ENCODE measurements at regions not wholly inside any gene's neighbourhood (a gene's known extent, or its start where the extent isn't known, plus 50 kb on each side); places are given as distances from the start of the nearest gene placed in this dataset.

DNA sequence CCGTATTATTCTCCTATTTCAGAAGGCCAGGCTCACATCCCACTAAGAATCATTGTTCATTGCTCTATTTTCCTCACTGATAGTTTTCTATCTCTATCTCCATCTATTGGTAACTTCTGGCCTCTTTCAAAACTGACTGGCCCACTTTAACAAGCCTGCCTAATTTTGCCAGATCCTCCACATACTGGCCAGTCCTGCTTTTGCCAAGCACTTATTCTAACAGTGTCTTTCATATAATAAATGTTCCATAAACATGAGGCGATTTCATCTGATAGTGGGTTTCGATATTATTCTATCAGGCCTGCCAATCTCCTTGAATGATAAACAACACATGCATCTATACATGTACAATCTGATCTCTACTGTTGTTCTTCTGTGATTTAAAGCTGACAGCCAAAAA lies 125.9 kb upstream of the KCNH7 start:
- DNase-seq: no peak
- no peaks in the 10 kb centered on the region for H3K36me3 Mint-ChIP-seq
- CTCF ChIA-PET: no interaction called here

DNA sequence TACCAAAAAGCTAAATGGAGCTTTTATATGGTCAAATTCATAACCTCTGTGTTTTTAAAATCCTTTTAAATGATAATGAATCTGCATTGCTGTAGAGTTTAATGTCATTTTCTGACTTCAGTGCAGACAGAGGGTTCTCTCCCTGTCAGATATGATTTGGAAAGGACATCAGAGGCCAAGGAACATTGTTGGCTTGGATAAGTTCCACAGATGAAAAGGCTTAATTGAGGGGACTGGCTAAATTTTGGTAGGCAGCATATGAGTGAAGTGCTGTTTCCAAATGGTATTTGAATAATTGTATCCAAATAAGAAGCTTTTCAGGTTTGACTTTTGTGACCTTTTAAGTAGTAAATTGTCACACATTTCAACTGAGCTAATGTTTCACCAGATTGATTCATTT lies 124.6 kb upstream of the KCNH7 start:
- Mint-ChIP-seq H3K4me1 (no peaks in the 10 kb centered on the region), H3K4me3 (no peak overlapping the region), H3K9me3 (peaks cover 13% of the 10 kb centered on the region), H3K27ac (no peak overlapping the region), H3K27me3 (no peaks in the 10 kb centered on the region), H3K36me3 (no peaks in the 10 kb centered on the region)
- no peak for DNase-seq
- CTCF ChIA-PET: no interaction called here

More for the DNA sequence above, 125.9 kb upstream of the KCNH7 start:
- H3K27me3 Mint-ChIP-seq: no peaks in the 10 kb centered on the region
- no peak overlapping the region for H3K4me3 Mint-ChIP-seq
- H3K27ac Mint-ChIP-seq: no peak overlapping the region
- H3K4me1 Mint-ChIP-seq: no peaks in the 10 kb centered on the region
- H3K9me3 Mint-ChIP-seq: peaks cover 7% of the 10 kb centered on the region

DNA sequence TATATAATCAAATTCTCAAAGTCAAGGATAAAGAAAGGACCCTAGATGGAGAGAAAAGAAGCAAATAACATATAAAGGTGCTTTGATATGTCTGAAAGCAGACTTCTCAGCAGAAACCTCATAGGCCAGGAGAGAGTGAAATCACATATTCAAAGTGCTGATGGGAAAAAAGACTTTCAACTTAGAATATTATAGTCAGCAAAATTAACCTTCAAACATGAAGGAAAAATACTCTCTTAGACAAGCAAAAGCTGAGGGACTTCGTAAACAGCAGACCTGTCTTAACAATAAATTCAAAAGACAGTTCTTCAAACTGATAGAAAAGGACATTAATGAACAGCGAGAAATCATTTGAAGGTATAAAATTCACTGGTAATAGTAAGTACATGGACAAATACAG lies 107.2 kb upstream of the KCNH7 start:
- H3K4me3 Mint-ChIP-seq: no peak overlapping the region
- H3K4me1 Mint-ChIP-seq: no peaks in the 10 kb centered on the region
- DNase-seq: no peak
- CTCF ChIA-PET: no interaction called here
- H3K27ac Mint-ChIP-seq: no peak overlapping the region
- H3K27me3 Mint-ChIP-seq: no peaks in the 10 kb centered on the region
- no peaks in the 10 kb centered on the region for H3K36me3 Mint-ChIP-seq
- peaks cover 2% of the 10 kb centered on the region for H3K9me3 Mint-ChIP-seq

DNA sequence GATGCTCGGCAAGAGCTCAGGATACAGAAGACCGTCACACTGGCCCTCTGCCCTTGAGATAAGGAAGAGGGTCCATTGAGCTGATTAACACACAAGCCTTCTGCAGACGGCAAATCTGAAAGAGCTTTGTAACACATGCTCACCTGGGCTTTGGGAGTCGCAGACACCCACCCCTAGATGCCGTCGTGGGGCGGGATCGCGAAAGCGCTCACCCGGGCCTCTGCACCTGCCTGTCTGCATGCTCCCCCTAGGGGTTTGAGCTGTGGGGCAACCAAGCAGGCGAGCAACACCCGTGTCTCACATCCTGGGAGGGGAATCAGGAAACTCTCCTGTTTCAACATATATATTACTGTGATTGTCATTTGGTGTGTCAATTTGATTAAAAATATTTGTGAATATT lies 99.8 kb upstream of the KCNH7 start:
- Mint-ChIP-seq H3K9me3 (peaks cover 6% of the 10 kb centered on the region), H3K27me3 (no peaks in the 10 kb centered on the region)
- CTCF ChIA-PET: no interaction called here

DNA sequence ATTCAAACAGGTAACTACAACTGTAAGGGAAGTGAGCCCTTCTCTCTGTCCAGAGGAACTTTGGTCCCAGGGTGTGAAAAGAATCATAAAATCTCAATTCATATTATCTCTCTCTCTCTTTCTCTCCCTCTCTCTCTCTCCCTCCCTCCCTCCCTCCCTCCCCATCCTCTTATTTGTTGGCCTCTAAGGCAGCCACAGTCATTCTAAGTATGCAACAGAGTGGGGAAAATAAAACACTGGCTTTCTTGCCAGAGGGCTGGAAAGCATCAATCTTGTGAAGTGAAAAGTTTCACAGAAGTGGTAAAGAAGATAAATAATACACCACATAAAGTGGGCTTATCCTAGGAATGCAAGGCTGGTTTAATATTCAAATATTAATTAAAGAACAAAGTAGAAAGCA lies 95.6 kb upstream of the KCNH7 start:
- DNase-seq: no peak
- CTCF ChIA-PET: no interaction called here
- Mint-ChIP-seq H3K4me1 (no peaks in the 10 kb centered on the region), H3K36me3 (no peaks in the 10 kb centered on the region), H3K27me3 (no peaks in the 10 kb centered on the region), H3K4me3 (no peak overlapping the region), H3K9me3 (peaks cover 6% of the 10 kb centered on the region), H3K27ac (no peak overlapping the region)

More for the DNA sequence above, 99.8 kb upstream of the KCNH7 start:
- no peak overlapping the region for H3K4me3 Mint-ChIP-seq
- no peaks in the 10 kb centered on the region for H3K4me1 Mint-ChIP-seq
- no peak for DNase-seq
- no peaks in the 10 kb centered on the region for H3K36me3 Mint-ChIP-seq
- H3K27ac Mint-ChIP-seq: no peak overlapping the region

DNA sequence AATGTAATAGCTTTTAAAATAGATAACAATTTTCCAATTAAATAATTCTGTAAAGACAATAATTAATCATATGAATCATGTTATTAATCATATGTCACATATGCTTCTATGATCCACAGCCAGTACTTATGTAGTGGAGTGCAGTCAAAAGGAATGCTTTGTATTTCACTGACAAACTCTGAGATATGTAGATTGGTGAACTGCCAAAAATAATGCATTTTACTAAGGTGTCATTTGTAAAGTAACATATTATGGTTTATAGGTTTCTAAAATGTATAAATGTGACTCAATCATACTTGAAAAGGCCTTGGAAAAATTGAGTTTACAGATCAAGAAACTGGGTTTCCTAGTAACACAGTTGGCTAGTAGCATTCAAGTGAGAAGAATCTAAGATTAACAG lies 93.8 kb upstream of the KCNH7 start:
- CTCF ChIA-PET: no interaction called here
- no peaks in the 10 kb centered on the region for H3K27me3 Mint-ChIP-seq
- DNase-seq: no peak
- H3K4me3 Mint-ChIP-seq: no peak overlapping the region
- no peaks in the 10 kb centered on the region for H3K36me3 Mint-ChIP-seq
- peaks cover 3% of the 10 kb centered on the region for H3K9me3 Mint-ChIP-seq
- H3K4me1 Mint-ChIP-seq: no peaks in the 10 kb centered on the region
- no peak overlapping the region for H3K27ac Mint-ChIP-seq

DNA sequence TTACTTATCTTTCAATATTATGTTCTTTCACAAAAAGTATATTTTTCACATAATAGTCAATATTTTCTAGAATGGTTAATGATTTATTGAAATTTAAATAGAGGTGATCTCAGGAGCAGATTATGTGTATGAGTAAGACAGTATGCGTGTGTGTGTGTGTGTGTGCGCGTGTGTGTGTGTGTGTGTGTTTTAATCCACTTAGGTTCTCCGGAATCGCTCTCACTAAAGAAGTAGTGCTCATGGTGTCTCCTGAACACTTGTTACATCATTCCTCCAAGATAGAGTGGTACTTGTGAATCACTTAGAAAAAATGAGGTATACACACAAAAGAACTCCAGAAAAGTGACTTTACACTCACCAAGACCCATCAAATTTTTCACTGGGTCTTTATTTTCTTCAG lies 91.0 kb upstream of the KCNH7 start:
- Mint-ChIP-seq H3K9me3 (peaks cover 2% of the 10 kb centered on the region), H3K36me3 (no peaks in the 10 kb centered on the region), H3K27me3 (no peaks in the 10 kb centered on the region), H3K4me1 (no peaks in the 10 kb centered on the region), H3K27ac (no peak overlapping the region), H3K4me3 (no peak overlapping the region)
- CTCF ChIA-PET: no interaction called here
- no peak for DNase-seq

DNA sequence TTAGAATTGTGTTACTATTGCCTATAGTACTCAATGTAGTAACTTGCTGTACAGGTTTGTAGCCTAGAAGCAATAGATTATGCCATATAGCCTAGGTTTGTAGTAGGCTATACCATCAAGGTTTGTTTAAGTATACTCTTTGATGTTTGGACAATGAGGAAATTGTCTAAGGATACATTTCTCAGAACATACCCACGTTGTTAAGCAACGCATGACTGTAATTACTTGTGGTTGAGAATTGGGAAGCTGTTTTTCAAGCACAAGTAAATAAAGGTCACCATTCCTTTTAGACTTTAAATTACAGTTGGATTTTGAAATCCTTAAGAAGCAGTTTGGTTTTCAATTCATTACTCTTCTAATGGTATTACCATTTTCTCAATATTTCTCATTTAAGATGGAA lies 89.8 kb upstream of the KCNH7 start:
- Mint-ChIP-seq H3K9me3 (peaks cover 1% of the 10 kb centered on the region), H3K4me1 (no peaks in the 10 kb centered on the region), H3K27me3 (no peaks in the 10 kb centered on the region), H3K36me3 (no peaks in the 10 kb centered on the region), H3K4me3 (no peak overlapping the region), H3K27ac (no peak overlapping the region)
- DNase-seq: no peak
- CTCF ChIA-PET: interaction anchor here (0.7 kb wide), 1 partner anchor 38 kb away, joined by 3 read pairs; no protein-coding TSS in a partner anchor

DNA sequence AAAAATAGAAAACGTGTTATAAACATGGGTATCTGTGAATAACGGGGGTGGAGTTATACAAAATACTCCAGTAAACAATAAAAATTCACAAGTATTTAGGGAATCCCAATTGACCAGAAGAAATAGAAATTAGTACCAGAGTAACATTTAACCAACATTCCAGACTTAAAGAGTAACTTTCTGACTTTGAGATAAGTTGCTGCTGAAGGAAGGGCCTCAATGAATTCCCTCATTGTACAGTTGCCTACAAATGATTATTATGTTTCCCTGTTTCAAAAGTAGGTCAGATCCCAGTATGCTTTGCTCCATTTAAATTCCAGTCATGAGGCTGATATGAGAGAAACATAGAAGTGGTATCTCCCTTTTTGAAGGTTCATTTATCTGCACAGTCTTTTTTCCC lies 88.3 kb upstream of the KCNH7 start:
- no peaks in the 10 kb centered on the region for H3K27me3 Mint-ChIP-seq
- H3K4me3 Mint-ChIP-seq: no peak overlapping the region
- no peak overlapping the region for H3K27ac Mint-ChIP-seq
- peaks cover 1% of the 10 kb centered on the region for H3K9me3 Mint-ChIP-seq
- CTCF ChIA-PET: no interaction called here
- no peak for DNase-seq
- H3K4me1 Mint-ChIP-seq: no peaks in the 10 kb centered on the region
- H3K36me3 Mint-ChIP-seq: no peaks in the 10 kb centered on the region

DNA sequence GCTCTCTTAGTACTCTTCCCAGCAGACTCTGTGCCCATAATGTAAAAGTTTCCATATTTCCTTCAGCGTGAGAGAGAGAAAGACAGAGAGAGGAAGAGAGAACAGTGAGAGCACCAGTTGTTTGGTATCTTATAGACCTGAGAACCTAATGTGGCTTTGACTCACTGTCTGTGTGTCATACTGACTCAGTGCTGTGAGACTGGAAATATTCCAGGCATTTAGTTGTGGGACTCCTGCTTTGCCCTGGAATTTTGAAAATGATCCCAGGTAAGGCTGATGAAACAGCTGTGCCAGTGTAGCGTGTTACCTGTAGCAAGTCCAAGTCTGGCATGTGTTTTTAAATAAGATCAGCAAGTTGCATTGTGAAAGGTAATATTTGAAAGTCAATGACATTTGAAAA lies 87.9 kb upstream of the KCNH7 start:
- Mint-ChIP-seq H3K27me3 (no peaks in the 10 kb centered on the region), H3K36me3 (no peaks in the 10 kb centered on the region), H3K9me3 (peaks cover 1% of the 10 kb centered on the region), H3K27ac (no peak overlapping the region), H3K4me3 (no peak overlapping the region), H3K4me1 (no peaks in the 10 kb centered on the region)
- no peak for DNase-seq
- CTCF ChIA-PET: no interaction called here

DNA sequence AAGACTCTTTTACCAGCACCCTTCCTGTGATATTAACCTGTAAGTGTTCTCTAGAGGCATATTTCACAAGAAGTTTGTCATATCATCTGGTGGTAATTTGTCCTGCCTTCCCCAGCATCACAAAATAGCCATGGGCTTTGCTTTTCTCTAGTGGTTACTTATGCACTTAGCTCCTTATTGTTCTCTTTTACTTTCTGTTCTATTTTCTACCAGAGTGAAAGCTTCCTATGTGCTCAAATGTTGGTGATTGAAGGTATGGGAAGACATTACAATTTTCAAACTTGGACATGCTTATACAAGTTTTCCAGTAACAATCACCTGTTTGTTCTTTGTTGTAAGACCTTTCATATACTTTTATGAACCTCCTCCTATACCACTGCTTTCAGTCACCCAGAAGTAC lies 87.0 kb upstream of the KCNH7 start:
- no peaks in the 10 kb centered on the region for H3K36me3 Mint-ChIP-seq
- H3K4me1 Mint-ChIP-seq: no peaks in the 10 kb centered on the region
- peaks cover 1% of the 10 kb centered on the region for H3K9me3 Mint-ChIP-seq
- no peak overlapping the region for H3K4me3 Mint-ChIP-seq
- no peaks in the 10 kb centered on the region for H3K27me3 Mint-ChIP-seq
- CTCF ChIA-PET: no interaction called here
- H3K27ac Mint-ChIP-seq: no peak overlapping the region
- DNase-seq: no peak

DNA sequence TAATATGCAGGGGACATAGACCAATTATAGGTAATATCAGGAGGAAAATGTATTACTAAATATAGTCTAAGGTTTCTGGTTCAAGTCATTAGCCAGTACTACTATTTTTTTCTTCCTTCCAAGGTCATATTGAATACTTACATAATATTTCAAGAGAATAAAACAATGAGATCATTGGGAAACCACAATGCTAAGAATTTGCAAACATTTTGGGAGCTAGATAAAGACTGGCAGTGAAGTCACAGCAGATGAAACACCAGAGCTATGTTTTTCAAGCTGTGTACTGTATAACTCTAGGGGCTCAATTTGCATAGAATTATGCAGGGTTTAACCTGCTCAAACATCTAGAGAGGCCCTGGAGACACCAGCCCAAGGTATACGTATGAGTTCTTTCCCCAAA lies 80.5 kb upstream of the KCNH7 start:
- peaks cover 3% of the 10 kb centered on the region for H3K9me3 Mint-ChIP-seq
- no peak overlapping the region for H3K4me3 Mint-ChIP-seq
- CTCF ChIA-PET: no interaction called here
- H3K4me1 Mint-ChIP-seq: no peaks in the 10 kb centered on the region
- no peak for DNase-seq
- no peak overlapping the region for H3K27ac Mint-ChIP-seq
- no peaks in the 10 kb centered on the region for H3K27me3 Mint-ChIP-seq
- H3K36me3 Mint-ChIP-seq: no peaks in the 10 kb centered on the region

DNA sequence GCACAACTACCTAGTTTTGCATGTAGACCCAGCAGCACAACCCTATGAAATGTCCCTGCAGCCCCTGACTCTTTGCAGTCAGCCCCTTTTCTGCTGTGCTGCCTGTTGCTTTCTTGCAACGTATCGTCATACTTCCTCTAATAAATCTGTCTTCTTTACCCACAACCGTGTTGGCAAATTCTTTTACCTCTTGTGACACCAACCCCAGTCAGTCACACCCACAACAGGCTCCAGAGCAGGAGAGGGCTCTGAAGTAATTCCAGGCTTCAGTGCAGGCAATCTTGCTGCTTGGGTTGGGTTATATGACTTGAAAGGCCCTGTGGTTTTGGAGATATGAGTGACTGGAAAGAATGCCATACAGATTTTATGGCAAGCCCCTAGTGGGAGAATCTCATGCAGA lies 79.1 kb upstream of the KCNH7 start:
- Mint-ChIP-seq H3K4me1 (no peaks in the 10 kb centered on the region), H3K27me3 (no peaks in the 10 kb centered on the region), H3K27ac (no peak overlapping the region), H3K4me3 (no peak overlapping the region), H3K9me3 (peaks cover 3% of the 10 kb centered on the region), H3K36me3 (no peaks in the 10 kb centered on the region)
- CTCF ChIA-PET: no interaction called here
- no peak for DNase-seq

DNA sequence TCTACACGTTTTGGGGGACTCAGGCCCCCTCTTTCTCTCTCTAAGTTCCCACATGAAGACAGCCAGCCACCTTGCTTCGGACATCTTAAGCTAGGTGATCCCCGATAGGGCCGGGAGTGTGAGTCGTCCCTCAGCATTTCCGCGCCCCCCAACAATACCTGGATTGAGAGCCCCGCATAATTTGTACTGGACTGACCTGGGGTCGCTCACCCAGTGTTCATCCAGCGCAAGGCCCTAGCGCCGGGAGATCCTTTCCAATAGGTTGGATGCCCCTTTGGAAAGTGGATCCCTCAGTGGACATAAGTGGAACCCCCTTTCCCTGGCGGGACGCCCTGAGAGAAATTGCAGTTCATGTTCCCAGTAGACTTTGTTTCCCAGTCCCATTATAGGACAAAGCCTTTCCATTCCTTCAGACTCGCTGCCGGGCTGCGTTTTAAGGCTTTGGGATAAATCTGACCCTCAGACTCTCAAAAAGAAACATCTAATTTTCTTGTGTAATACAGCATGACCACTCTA lies 77.8 kb upstream of the KCNH7 start:
- no peaks in the 10 kb centered on the region for H3K27me3 Mint-ChIP-seq
- CTCF ChIA-PET: no interaction called here
- H3K4me1 Mint-ChIP-seq: no peaks in the 10 kb centered on the region
- DNase-seq: no peak
- H3K9me3 Mint-ChIP-seq: peaks cover 3% of the 10 kb centered on the region
- no peak overlapping the region for H3K4me3 Mint-ChIP-seq
- H3K36me3 Mint-ChIP-seq: no peaks in the 10 kb centered on the region
- H3K27ac Mint-ChIP-seq: no peak overlapping the region

DNA sequence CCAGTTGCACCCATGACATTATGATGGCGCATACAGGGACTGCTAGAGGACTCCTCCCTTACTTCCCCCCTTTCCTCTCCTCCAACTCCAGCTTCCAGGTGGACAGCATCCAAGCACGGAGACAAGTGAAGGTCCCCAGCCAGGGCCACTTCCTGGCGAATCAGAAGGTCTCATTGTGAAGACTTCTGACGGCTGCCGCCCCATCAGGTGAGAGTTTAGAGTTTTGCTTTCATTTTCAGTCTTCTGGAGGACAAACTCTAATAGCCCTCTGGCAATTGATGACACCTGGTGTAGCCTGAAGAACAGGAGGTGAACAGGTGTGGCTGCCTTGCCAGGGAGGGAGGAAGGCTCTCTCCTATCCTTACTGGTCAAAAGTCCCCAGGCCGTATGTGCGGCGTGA lies 77.3 kb upstream of the KCNH7 start:
- no peak for DNase-seq
- no peak overlapping the region for H3K4me3 Mint-ChIP-seq
- no peaks in the 10 kb centered on the region for H3K4me1 Mint-ChIP-seq
- peaks cover 3% of the 10 kb centered on the region for H3K9me3 Mint-ChIP-seq
- no peak overlapping the region for H3K27ac Mint-ChIP-seq
- CTCF ChIA-PET: no interaction called here
- no peaks in the 10 kb centered on the region for H3K27me3 Mint-ChIP-seq
- H3K36me3 Mint-ChIP-seq: no peaks in the 10 kb centered on the region

DNA sequence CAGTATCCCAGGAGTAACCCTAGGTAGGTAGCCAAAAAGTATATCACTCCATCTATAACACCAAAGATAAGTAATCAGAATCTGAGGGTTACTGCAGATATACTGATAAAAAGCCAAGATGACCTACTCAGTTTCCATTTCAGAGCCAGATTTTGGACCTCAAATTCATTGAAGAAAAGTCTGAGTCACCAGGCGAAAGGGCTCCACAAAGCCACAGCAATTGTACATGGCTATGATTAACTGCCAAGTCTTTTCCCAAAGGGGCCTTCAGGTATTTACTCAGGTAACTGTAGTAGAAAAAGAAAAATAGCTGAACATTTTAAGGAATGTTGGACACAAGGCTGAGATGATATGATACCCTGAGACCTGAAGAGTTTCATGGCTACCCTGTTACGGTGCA lies 75.6 kb upstream of the KCNH7 start:
- Mint-ChIP-seq H3K9me3 (peaks cover 3% of the 10 kb centered on the region), H3K4me3 (no peak overlapping the region), H3K4me1 (no peaks in the 10 kb centered on the region), H3K27me3 (no peaks in the 10 kb centered on the region), H3K36me3 (no peaks in the 10 kb centered on the region), H3K27ac (no peak overlapping the region)
- DNase-seq: no peak
- CTCF ChIA-PET: no interaction called here

Measured in activated naive CD4-positive, alpha-beta T cell treated with anti-CD3 and anti-CD28 coated beads, Interleukin-2, amount 10 ng/mL, durations not matched to agents 7 days and 5 days (primary cell).